ENCODE measurements at regions not wholly inside any gene's neighbourhood (a gene's known extent, or its start where the extent isn't known, plus 50 kb on each side); places are given as distances from the start of the nearest gene placed in this dataset.

DNA sequence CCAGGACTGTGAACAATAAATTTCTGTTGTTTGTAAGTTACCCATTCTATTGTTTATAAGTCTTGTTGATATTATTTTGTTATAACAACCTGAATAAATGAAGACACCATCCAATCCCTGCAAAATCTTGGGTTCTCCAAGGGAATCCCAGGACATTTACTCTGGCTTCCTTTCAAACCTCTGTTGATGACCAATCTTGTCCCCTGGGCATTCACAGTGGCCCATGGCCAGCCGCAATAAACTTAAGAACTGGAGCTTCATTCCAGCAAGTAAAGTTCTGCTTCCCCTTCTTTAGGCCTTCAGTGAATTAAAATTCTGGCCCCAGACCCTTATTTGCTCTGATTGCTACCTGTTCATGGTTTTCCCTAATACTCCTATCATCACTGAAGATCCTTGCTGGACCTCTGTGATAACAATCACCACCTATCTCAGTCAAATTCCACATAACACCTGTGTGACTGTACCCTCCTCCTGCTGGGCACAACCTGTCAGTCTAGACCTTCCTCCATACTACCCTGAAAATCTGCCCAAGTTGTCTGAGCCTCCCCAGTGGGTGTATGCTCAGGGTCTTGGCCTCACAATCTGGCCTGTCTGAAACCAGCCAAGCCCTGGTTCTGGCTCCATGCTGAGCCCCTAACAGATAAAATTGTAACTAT is 153.1 kb downstream of the SEMA6D start:
- TF ChIP-seq POLR2AphosphoS5 (IDR thresholded peaks at IDR 0.05; ENCODE audit: low read depth, low read length) (no peak), SIN3A (IDR thresholded peaks at IDR 0.05; ENCODE audit: borderline replicate concordance, insufficient read depth, low read length) (no peak), TAF1 (IDR thresholded peaks at IDR 0.05; ENCODE audit: borderline replicate concordance, insufficient read depth, low read length) (no peak)
- TF ChIP-seq, protein P1, sequence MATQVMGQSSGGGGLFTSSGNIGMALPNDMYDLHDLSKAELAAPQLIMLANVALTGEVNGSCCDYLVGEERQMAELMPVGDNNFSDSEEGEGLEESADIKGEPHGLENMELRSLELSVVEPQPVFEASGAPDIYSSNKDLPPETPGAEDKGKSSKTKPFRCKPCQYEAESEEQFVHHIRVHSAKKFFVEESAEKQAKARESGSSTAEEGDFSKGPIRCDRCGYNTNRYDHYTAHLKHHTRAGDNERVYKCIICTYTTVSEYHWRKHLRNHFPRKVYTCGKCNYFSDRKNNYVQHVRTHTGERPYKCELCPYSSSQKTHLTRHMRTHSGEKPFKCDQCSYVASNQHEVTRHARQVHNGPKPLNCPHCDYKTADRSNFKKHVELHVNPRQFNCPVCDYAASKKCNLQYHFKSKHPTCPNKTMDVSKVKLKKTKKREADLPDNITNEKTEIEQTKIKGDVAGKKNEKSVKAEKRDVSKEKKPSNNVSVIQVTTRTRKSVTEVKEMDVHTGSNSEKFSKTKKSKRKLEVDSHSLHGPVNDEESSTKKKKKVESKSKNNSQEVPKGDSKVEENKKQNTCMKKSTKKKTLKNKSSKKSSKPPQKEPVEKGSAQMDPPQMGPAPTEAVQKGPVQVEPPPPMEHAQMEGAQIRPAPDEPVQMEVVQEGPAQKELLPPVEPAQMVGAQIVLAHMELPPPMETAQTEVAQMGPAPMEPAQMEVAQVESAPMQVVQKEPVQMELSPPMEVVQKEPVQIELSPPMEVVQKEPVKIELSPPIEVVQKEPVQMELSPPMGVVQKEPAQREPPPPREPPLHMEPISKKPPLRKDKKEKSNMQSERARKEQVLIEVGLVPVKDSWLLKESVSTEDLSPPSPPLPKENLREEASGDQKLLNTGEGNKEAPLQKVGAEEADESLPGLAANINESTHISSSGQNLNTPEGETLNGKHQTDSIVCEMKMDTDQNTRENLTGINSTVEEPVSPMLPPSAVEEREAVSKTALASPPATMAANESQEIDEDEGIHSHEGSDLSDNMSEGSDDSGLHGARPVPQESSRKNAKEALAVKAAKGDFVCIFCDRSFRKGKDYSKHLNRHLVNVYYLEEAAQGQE (IDR thresholded peaks at IDR 0.05; ENCODE audit: insufficient read depth in 1 of 2, low read depth in 2 of 2, low read length in 2 of 2), result no peak

All from PFSK-1 (cell line).